Stimulated activated CD4-positive, alpha-beta T cell treated with anti-CD3 and anti-CD28 coated beads, TNF-alpha, amount 100 ng/mL, for 48 hours (primary cell): ENCODE measurements at regions not wholly inside any gene's neighbourhood (a gene's known extent, or its start where the extent isn't known, plus 50 kb on each side); places are given as distances from the start of the nearest gene placed in this dataset.

Experiments
- DNase-seq, 3 donors: peaks; one replicate each; pipeline ENCODE4 v3.0.0-alpha.2; 2020; ENCODE audit warnings: low read depth in 3 of 3

GRCh38 chr5:33244441-33245150 is 196.2 kb upstream of the TARS1 start:
- DNase-seq, result no peak

GRCh38 chr5:33254579-33254978 is 186.2 kb upstream of the TARS1 start:
- no peak for DNase-seq

GRCh38 chr5:33257807-33258429 is 182.8 kb upstream of the TARS1 start:
- no peak for DNase-seq

- no peak for DNase-seq
Measured at GRCh38 chr5:33258553-33258952, 182.2 kb upstream of the TARS1 start.

GRCh38 chr5:33260098-33260497 is 180.7 kb upstream of the TARS1 start:
- no peak for DNase-seq

- DNase-seq, result no peak
Measured at GRCh38 chr5:33261305-33261704, 179.5 kb upstream of the TARS1 start.

- no peak for DNase-seq
Measured at GRCh38 chr5:33261747-33262146, 179.0 kb upstream of the TARS1 start.

- no peak for DNase-seq
Measured at GRCh38 chr5:33267801-33268200, 173.0 kb upstream of the TARS1 start.

GRCh38 chr5:33268374-33268773 is 172.4 kb upstream of the TARS1 start:
- no peak for DNase-seq

- DNase-seq, result no peak
Measured at GRCh38 chr5:33270671-33271070, 170.1 kb upstream of the TARS1 start.

GRCh38 chr5:33271606-33272005 is 169.2 kb upstream of the TARS1 start:
- DNase-seq, result no peak

GRCh38 chr5:33272288-33272687 is 168.5 kb upstream of the TARS1 start:
- DNase-seq, result no peak

GRCh38 chr5:33273985-33274384 is 166.8 kb upstream of the TARS1 start:
- no peak for DNase-seq

- no peak for DNase-seq
Measured at GRCh38 chr5:33275391-33275790, 165.4 kb upstream of the TARS1 start.

- DNase-seq, result no peak
Measured at GRCh38 chr5:33275921-33276627, 164.7 kb upstream of the TARS1 start.

- DNase-seq, result no peak
Measured at GRCh38 chr5:33276628-33276950, 164.2 kb upstream of the TARS1 start.

GRCh38 chr5:33277061-33277650 is 163.6 kb upstream of the TARS1 start:
- no peak for DNase-seq

- DNase-seq, result no peak
Measured at GRCh38 chr5:33281431-33281843, 159.3 kb upstream of the TARS1 start.

GRCh38 chr5:33282157-33282556 is 158.6 kb upstream of the TARS1 start:
- DNase-seq, result no peak

GRCh38 chr5:33282696-33283095 is 158.1 kb upstream of the TARS1 start:
- DNase-seq, result no peak

- no peak for DNase-seq
Measured at GRCh38 chr5:33283243-33283642, 157.5 kb upstream of the TARS1 start.

- no peak for DNase-seq
Measured at GRCh38 chr5:33284681-33285080, 156.1 kb upstream of the TARS1 start.

GRCh38 chr5:33287242-33287641 is 153.5 kb upstream of the TARS1 start:
- DNase-seq, result no peak
